GM10266 (cell line): ENCODE measurements at regions not wholly inside any gene's neighbourhood (a gene's known extent, or its start where the extent isn't known, plus 50 kb on each side); places are given as distances from the start of the nearest gene placed in this dataset.

Experiments used
- DNase-seq: peaks from one replicate; pipeline ENCODE4 v3.0.0; 2012; ENCODE audit errors: extremely low spot score
- TF ChIP-seq, protein P1 (sequence below): IDR thresholded peaks from 2 replicates; pipeline ENCODE4 v1.5.1; 2012; ENCODE audit warnings: mild to moderate bottlenecking, low read depth; ENCODE audit not compliant: control insufficient read depth, insufficient read depth; ENCODE audit errors: missing control alignments

DNA sequence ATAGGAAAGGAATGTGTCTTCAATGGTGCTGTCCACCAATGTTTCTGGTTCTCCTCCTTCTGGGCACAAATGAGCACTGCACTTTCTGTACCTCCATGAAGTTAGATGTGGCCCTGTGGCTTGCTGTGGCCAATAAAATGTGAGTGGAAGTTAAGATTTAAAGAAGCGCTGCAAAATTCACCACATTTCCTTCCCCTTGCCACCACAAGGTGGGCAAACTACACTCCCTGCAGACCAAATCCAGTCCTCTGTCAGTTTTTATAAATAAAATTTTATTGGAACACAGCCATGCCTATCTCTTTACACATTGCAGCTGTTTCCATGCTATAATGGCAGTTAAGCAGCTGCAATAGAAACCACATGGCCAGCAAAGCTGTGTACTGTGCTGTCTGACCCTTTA lies 141.4 kb upstream of the TMPO start:
- TF ChIP-seq, protein P1, sequence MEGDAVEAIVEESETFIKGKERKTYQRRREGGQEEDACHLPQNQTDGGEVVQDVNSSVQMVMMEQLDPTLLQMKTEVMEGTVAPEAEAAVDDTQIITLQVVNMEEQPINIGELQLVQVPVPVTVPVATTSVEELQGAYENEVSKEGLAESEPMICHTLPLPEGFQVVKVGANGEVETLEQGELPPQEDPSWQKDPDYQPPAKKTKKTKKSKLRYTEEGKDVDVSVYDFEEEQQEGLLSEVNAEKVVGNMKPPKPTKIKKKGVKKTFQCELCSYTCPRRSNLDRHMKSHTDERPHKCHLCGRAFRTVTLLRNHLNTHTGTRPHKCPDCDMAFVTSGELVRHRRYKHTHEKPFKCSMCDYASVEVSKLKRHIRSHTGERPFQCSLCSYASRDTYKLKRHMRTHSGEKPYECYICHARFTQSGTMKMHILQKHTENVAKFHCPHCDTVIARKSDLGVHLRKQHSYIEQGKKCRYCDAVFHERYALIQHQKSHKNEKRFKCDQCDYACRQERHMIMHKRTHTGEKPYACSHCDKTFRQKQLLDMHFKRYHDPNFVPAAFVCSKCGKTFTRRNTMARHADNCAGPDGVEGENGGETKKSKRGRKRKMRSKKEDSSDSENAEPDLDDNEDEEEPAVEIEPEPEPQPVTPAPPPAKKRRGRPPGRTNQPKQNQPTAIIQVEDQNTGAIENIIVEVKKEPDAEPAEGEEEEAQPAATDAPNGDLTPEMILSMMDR = no peak
- DNase-seq = no peak

DNA sequence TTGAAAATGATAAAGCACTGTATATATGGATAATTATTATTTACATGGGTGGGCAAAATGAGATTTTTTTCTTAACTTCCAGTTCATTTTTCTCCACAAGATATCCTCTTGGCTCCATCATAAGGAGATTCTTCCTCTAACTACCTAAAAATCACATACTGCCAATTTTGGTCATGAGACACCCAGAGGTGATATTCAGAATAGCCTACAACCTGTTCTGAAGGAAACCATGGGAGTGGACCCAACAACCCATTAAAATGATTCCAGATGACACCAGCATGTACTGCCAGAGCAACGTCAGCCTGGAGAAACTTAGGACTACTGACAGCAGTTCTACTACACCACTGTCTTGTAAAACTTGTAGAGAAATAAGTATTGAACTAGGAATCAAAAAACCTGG lies 136.3 kb upstream of the TMPO start:
- no peak for DNase-seq
- TF ChIP-seq, protein P1 = no peak

GRCh38 chr12:98385641-98386040 lies 129.7 kb upstream of the TMPO start:
- TF ChIP-seq, protein P1 = no peak
- no peak for DNase-seq

DNA sequence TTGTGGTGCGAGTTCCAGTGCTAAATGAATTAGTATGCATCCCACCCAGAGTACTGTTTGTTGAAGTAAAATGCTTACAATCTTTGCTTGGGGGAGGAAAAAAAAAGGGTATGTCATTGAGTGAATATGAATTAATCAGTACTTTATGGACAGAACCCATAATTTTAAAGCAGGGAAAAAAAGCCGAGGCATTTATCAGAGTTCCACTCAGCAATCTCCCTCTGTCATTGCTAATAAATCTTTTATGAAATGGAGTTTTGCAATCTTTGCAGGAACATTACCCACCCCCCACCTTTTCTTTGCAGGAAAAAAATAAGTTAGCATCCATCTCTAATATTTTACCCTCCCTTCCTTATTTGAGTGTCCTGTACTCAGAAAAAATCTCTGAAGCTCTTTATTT lies 127.9 kb upstream of the TMPO start:
- DNase-seq = no peak
- TF ChIP-seq, protein P1 = no peak

GRCh38 chr12:98388126-98388525 lies 127.3 kb upstream of the TMPO start:
- DNase-seq = no peak
- TF ChIP-seq, protein P1 = no peak

GRCh38 chr12:98389593-98389992 lies 125.8 kb upstream of the TMPO start:
- TF ChIP-seq, protein P1 = no peak
- no peak for DNase-seq

- DNase-seq = peak; percentile 65
- TF ChIP-seq, protein P1 = peak; percentile 92
These were observed 117.9 kb upstream of the TMPO start for GRCh38 chr12:98397323-98398105.
